ENCODE measurements at regions not wholly inside any gene's neighbourhood (a gene's known extent, or its start where the extent isn't known, plus 50 kb on each side); places are given as distances from the start of the nearest gene placed in this dataset.

GRCh38 chr10:23850631-23851030 is 358.3 kb upstream of the KIAA1217 start:
- TF ChIP-seq CTCF (IDR thresholded peaks at IDR 0.05) (no peak), POLR2AphosphoS5 (IDR thresholded peaks at IDR 0.05; ENCODE audit: low read depth, low read length) (no peak), SIN3A (IDR thresholded peaks at IDR 0.05; ENCODE audit: borderline replicate concordance, insufficient read depth, low read depth, low read length) (no peak), TCF7L2 (IDR thresholded peaks at IDR 0.05; ENCODE audit: low read depth, low read length) (no peak), REST (IDR thresholded peaks at IDR 0.05; ENCODE audit: insufficient read depth in 1 of 2, low read depth in 2 of 2, low read length in 1 of 2) (no peak)
